HEK293 (cell line): ENCODE measurements at regions not wholly inside any gene's neighbourhood (a gene's known extent, or its start where the extent isn't known, plus 50 kb on each side); places are given as distances from the start of the nearest gene placed in this dataset.

Source experiments
- BCL11A ChIP-seq: fragments of 450-650 bp; formaldehyde crosslinking; IDR thresholded peaks from 2 replicates; pipeline ENCODE4 v1.5.1; 2016; ENCODE audit warnings: low read depth, missing biosample characterization, missing genetic modification characterization
- ZBTB7A ChIP-seq: fragments of 450-650 bp; formaldehyde crosslinking; IDR thresholded peaks from 2 replicates; pipeline ENCODE4 v1.5.1; 2016; ENCODE audit warnings: low read depth, missing biosample characterization, missing genetic modification characterization
- ZEB2 ChIP-seq: fragments of 450-650 bp; formaldehyde crosslinking; IDR thresholded peaks from 2 replicates; pipeline ENCODE4 v1.5.1; 2016; ENCODE audit warnings: missing biosample characterization, missing genetic modification characterization
- ZNF10 ChIP-seq: fragments of 450-650 bp; formaldehyde crosslinking; IDR thresholded peaks from 2 replicates; pipeline ENCODE4 v1.5.1; 2017; ENCODE audit warnings: missing biosample characterization, missing genetic modification characterization
- ZNF202 ChIP-seq: fragments of 450-650 bp; formaldehyde crosslinking; IDR thresholded peaks from 2 replicates; pipeline ENCODE4 v1.5.1; 2016; ENCODE audit warnings: missing biosample characterization, missing genetic modification characterization, borderline replicate concordance
- ZNF366 ChIP-seq: fragments of 450-650 bp; formaldehyde crosslinking; conservative IDR thresholded peaks from 2 replicates; pipeline ENCODE4 v1.5.1; 2016; ENCODE audit warnings: missing biosample characterization, missing genetic modification characterization
- ZNF610 ChIP-seq: fragments of 450-650 bp; formaldehyde crosslinking; IDR thresholded peaks from 2 replicates; pipeline ENCODE4 v1.5.1; 2016; ENCODE audit warnings: missing biosample characterization, missing genetic modification characterization, borderline replicate concordance
- ZNF747 ChIP-seq: fragments of 450-650 bp; formaldehyde crosslinking; IDR thresholded peaks from 2 replicates; pipeline ENCODE4 v1.5.1; 2016; ENCODE audit warnings: missing biosample characterization, missing genetic modification characterization
- ZNF777 ChIP-seq: fragments of 450-650 bp; formaldehyde crosslinking; IDR thresholded peaks from 2 replicates; pipeline ENCODE4 v1.5.1; 2017; ENCODE audit warnings: missing biosample characterization, missing genetic modification characterization, borderline replicate concordance
- TF ChIP-seq, protein P1 (sequence below): fragments of 450-650 bp; IDR thresholded peaks from 2 replicates; pipeline ENCODE4 v1.5.1; 2018; ENCODE audit warnings: missing biosample characterization, missing genetic modification characterization
- TF ChIP-seq, protein P2 (sequence below): fragments of 450-650 bp; formaldehyde crosslinking; IDR thresholded peaks from 2 replicates; pipeline ENCODE4 v1.5.1; 2016; ENCODE audit warnings: missing biosample characterization, missing genetic modification characterization
- TF ChIP-seq, protein P3 (sequence below): fragments of 450-650 bp; formaldehyde crosslinking; IDR thresholded peaks from 2 replicates; pipeline ENCODE4 v1.5.1; 2016; ENCODE audit warnings: missing biosample characterization, missing genetic modification characterization

DNA sequence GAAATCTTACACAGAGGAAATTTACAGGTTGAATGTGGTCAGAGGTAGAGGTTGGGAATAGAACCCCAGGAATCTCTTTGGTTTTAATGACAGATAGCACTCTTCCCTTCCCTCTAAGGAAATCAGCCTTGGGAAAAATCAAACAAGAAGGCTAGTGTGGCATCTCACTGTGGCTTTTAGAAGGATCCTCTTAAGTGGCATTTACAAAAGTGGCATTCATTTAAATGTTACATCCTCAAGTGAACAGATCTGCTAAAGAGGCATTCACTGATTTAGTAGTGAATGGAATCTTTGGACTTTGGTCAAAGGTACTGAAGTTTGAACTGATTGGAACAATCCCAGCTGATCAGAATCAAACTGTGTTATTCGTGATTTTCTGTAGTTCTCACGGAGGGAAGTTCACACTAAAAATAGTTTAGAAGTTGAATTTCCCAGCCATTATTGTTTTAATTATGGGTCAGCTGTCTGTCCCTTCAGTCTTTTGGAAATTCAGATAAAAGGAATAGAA, 136.5 kb upstream of the FN1 start:
- TF ChIP-seq, protein P1, sequence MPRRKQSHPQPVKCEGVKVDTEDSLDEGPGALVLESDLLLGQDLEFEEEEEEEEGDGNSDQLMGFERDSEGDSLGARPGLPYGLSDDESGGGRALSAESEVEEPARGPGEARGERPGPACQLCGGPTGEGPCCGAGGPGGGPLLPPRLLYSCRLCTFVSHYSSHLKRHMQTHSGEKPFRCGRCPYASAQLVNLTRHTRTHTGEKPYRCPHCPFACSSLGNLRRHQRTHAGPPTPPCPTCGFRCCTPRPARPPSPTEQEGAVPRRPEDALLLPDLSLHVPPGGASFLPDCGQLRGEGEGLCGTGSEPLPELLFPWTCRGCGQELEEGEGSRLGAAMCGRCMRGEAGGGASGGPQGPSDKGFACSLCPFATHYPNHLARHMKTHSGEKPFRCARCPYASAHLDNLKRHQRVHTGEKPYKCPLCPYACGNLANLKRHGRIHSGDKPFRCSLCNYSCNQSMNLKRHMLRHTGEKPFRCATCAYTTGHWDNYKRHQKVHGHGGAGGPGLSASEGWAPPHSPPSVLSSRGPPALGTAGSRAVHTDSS (tag by site-specific recombination) = no peak
- TF ChIP-seq ZNF777 (no peak), ZNF366 (tag by site-specific recombination) (no peak), ZNF747 (tag by site-specific recombination) (no peak), ZNF10 (tag by site-specific recombination) (no peak), ZNF202 (tag by site-specific recombination) (no peak), ZNF610 (tag by site-specific recombination) (no peak), BCL11A (tag by site-specific recombination) (no peak), ZEB2 (tag by site-specific recombination) (no peak), ZBTB7A (no peak)
- TF ChIP-seq, protein P2, sequence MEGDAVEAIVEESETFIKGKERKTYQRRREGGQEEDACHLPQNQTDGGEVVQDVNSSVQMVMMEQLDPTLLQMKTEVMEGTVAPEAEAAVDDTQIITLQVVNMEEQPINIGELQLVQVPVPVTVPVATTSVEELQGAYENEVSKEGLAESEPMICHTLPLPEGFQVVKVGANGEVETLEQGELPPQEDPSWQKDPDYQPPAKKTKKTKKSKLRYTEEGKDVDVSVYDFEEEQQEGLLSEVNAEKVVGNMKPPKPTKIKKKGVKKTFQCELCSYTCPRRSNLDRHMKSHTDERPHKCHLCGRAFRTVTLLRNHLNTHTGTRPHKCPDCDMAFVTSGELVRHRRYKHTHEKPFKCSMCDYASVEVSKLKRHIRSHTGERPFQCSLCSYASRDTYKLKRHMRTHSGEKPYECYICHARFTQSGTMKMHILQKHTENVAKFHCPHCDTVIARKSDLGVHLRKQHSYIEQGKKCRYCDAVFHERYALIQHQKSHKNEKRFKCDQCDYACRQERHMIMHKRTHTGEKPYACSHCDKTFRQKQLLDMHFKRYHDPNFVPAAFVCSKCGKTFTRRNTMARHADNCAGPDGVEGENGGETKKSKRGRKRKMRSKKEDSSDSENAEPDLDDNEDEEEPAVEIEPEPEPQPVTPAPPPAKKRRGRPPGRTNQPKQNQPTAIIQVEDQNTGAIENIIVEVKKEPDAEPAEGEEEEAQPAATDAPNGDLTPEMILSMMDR (tag by site-specific recombination) = no peak
- TF ChIP-seq, protein P3, sequence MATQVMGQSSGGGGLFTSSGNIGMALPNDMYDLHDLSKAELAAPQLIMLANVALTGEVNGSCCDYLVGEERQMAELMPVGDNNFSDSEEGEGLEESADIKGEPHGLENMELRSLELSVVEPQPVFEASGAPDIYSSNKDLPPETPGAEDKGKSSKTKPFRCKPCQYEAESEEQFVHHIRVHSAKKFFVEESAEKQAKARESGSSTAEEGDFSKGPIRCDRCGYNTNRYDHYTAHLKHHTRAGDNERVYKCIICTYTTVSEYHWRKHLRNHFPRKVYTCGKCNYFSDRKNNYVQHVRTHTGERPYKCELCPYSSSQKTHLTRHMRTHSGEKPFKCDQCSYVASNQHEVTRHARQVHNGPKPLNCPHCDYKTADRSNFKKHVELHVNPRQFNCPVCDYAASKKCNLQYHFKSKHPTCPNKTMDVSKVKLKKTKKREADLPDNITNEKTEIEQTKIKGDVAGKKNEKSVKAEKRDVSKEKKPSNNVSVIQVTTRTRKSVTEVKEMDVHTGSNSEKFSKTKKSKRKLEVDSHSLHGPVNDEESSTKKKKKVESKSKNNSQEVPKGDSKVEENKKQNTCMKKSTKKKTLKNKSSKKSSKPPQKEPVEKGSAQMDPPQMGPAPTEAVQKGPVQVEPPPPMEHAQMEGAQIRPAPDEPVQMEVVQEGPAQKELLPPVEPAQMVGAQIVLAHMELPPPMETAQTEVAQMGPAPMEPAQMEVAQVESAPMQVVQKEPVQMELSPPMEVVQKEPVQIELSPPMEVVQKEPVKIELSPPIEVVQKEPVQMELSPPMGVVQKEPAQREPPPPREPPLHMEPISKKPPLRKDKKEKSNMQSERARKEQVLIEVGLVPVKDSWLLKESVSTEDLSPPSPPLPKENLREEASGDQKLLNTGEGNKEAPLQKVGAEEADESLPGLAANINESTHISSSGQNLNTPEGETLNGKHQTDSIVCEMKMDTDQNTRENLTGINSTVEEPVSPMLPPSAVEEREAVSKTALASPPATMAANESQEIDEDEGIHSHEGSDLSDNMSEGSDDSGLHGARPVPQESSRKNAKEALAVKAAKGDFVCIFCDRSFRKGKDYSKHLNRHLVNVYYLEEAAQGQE (tag by site-specific recombination) = no peak
